GM21619 (cell line): ENCODE measurements at regions not wholly inside any gene's neighbourhood (a gene's known extent, or its start where the extent isn't known, plus 50 kb on each side); places are given as distances from the start of the nearest gene placed in this dataset.
"Not testable (repeated sequence)": the region's sequence is repeated elsewhere in the genome, so short reads cannot be mapped to it uniquely, and the experiment has no call there.

ENCODE experiments used
- ATAC-seq: cut with Tn5 transposase; IDR thresholded peaks from one replicate; pipeline ENCODE4 v1.9.1; 2021; ENCODE audit not compliant: unreplicated experiment

GRCh38 chr13:73657821-73658540 lies 476.2 kb downstream of the KLF12 start:
- no peak for ATAC-seq

GRCh38 chr13:73656863-73657262 lies 477.3 kb downstream of the KLF12 start:
- ATAC-seq, result no peak

GRCh38 chr13:73653688-73654087 lies 480.5 kb downstream of the KLF12 start:
- ATAC-seq, result no peak

GRCh38 chr13:73647417-73647816 lies 486.8 kb downstream of the KLF12 start:
- ATAC-seq, result no peak

GRCh38 chr13:73640476-73641179 lies 493.6 kb downstream of the KLF12 start:
- ATAC-seq, result not testable (repeated sequence)

GRCh38 chr13:73635166-73635787 lies 498.9 kb downstream of the KLF12 start:
- no peak for ATAC-seq

- no peak for ATAC-seq
Measured at GRCh38 chr13:73633817-73634460, 500.3 kb downstream of the KLF12 start.

GRCh38 chr13:73631411-73631810 lies 502.8 kb downstream of the KLF12 start:
- no peak for ATAC-seq

GRCh38 chr13:73625562-73626339 lies 508.5 kb downstream of the KLF12 start:
- no peak for ATAC-seq

GRCh38 chr13:73623281-73623680 lies 510.9 kb downstream of the KLF12 start:
- ATAC-seq, result no peak

GRCh38 chr13:73622381-73622780 lies 511.8 kb downstream of the KLF12 start:
- no peak for ATAC-seq

GRCh38 chr13:73618275-73618865 lies 515.8 kb downstream of the KLF12 start:
- no peak for ATAC-seq

- ATAC-seq, result no peak
Measured at GRCh38 chr13:73616861-73617260, 517.3 kb downstream of the KLF12 start.

- no peak for ATAC-seq
Measured at GRCh38 chr13:73610799-73611592, 523.2 kb downstream of the KLF12 start.

- ATAC-seq, result no peak
Measured at GRCh38 chr13:73608711-73609485, 525.3 kb downstream of the KLF12 start.

- no peak for ATAC-seq
Measured at GRCh38 chr13:73608157-73608516, 526.1 kb downstream of the KLF12 start.

- no peak for ATAC-seq
Measured at GRCh38 chr13:73607489-73608156, 526.6 kb downstream of the KLF12 start.

- no peak for ATAC-seq
Measured at GRCh38 chr13:73603646-73604045, 530.6 kb downstream of the KLF12 start.
